Stimulated activated effector memory CD8-positive, alpha-beta T cell treated with anti-CD3 and anti-CD28 coated beads, Interleukin-12 subunit alpha, Interleukin-12 subunit beta, amount 100 ng/mL, for 72 hours (primary cell): ENCODE measurements at regions not wholly inside any gene's neighbourhood (a gene's known extent, or its start where the extent isn't known, plus 50 kb on each side); places are given as distances from the start of the nearest gene placed in this dataset.

Experiments
- ATAC-seq: fragments of 150-1000 bp; cut with Tn5 transposase; 2 replicates; pipeline ENCODE4 v1.10.0; 2021
- DNase-seq, 2 donors: peaks; one replicate each; pipeline ENCODE4 v3.0.0; 2021 to 2022; ENCODE audit warnings: low spot score in 2 of 2
- H3K27ac Mint-ChIP-seq: one replicate; pipeline ENCODE4 v1.8.0; 2022; ENCODE audit warnings: mild to moderate bottlenecking, mixed read lengths
- H3K36me3 Mint-ChIP-seq: one replicate; pipeline ENCODE4 v1.8.0; 2022; ENCODE audit warnings: mild to moderate bottlenecking, mixed read lengths
- H3K4me1 Mint-ChIP-seq: one replicate; pipeline ENCODE4 v1.8.0; 2022; ENCODE audit warnings: mixed read lengths
- H3K4me3 Mint-ChIP-seq: one replicate; pipeline ENCODE4 v1.8.0; 2022; ENCODE audit warnings: mild to moderate bottlenecking, mixed read lengths
- H3K9me3 Mint-ChIP-seq: one replicate; pipeline ENCODE4 v1.8.0; 2022; ENCODE audit warnings: mixed read lengths

DNA sequence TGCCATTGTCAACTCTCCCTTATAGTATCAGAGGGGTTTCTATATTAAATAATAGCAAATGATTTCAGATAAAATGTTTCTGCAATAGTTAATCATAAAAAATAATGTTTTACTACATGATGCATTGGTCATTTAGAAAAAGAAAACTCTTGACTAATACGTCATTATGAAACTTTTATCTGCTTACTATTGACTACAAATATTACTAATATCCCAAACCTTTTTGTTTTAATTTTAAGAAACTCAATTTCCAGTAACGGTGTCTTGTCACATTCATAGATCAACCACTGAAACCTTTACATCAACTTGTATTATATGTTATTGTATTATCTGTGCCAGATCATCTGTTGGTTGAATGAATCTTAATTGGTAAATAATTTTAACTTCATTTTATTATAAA, 482.9 kb upstream of the SLC35B3 start:
- Mint-ChIP-seq H3K27ac (no peak overlapping the region), H3K36me3 (no peaks in the 10 kb centered on the region), H3K4me3 (no peak overlapping the region), H3K4me1 (no peaks in the 10 kb centered on the region), H3K9me3 (peaks cover 18% of the 10 kb centered on the region)
- ATAC-seq (no peak), DNase-seq (no peak)

DNA sequence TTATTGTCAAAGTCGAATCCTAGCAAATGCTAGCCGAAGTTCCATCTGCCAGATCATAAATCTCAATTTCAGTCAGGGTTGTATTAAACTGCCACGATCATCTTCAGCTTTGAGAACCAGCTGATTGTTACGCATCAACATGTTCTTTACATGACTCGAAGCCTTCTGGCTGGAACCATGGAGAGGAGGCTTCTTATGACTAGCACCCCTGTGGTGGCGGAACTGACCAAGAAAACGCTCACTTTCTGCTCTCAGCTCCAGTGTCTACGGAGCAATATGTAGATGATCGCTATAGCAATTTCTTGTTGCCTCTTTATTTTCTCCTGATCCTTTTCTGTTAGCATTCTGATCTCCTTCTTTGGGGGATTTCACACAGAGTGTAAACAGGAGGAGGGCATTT, 479.4 kb upstream of the SLC35B3 start:
- H3K4me1 Mint-ChIP-seq = no peaks in the 10 kb centered on the region
- ATAC-seq (no peak), DNase-seq (no peak)
- H3K27ac Mint-ChIP-seq = no peak overlapping the region
- no peaks in the 10 kb centered on the region for H3K36me3 Mint-ChIP-seq
- no peak overlapping the region for H3K4me3 Mint-ChIP-seq
- H3K9me3 Mint-ChIP-seq = peaks cover 24% of the 10 kb centered on the region

DNA sequence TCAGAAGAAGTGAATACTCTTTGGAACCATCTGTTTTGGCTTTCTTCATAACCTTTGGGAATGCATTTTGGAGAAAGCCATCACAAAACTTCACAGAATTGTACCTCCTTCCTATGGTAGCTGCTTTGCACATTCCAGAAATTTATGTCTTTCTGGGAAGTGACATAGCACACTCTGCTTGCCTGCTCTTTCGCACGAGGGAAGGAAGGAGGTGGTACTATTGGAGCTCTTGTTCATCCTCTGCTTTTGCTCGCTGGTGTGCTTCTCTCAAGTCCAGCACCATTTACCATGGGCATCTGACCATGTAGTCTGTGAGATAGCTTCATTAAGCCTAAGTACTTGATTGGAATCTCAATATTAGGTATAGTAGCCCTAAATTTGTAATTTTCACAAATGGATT, 473.3 kb upstream of the SLC35B3 start:
- peaks cover 8% of the 10 kb centered on the region for H3K9me3 Mint-ChIP-seq
- no peak for ATAC-seq
- DNase-seq = no peak
- H3K4me3 Mint-ChIP-seq = no peak overlapping the region
- H3K4me1 Mint-ChIP-seq = no peaks in the 10 kb centered on the region
- H3K36me3 Mint-ChIP-seq = no peaks in the 10 kb centered on the region
- no peak overlapping the region for H3K27ac Mint-ChIP-seq

DNA sequence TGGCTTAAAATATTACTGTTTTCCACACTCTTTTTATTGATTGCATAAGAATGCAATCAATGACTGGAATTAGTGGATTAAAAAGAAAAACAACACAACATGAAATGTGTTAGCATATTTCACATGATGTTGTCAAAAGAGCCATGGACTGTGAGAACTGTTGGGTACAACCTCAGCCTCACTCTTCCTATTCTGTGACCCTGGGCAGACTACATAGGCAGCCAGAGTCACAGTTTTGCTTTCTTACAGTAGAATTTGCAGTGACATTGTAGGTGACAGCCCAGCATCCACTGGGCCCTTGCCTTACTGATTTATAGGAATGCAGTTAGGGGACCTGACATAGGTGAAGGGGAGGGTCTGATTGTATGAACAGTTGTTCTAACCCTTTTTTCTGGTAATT, 471.4 kb upstream of the SLC35B3 start:
- DNase-seq (no peak), ATAC-seq (no peak)
- Mint-ChIP-seq H3K4me3 (no peak overlapping the region), H3K4me1 (no peaks in the 10 kb centered on the region), H3K36me3 (no peaks in the 10 kb centered on the region), H3K9me3 (peaks cover 8% of the 10 kb centered on the region), H3K27ac (no peak overlapping the region)

DNA sequence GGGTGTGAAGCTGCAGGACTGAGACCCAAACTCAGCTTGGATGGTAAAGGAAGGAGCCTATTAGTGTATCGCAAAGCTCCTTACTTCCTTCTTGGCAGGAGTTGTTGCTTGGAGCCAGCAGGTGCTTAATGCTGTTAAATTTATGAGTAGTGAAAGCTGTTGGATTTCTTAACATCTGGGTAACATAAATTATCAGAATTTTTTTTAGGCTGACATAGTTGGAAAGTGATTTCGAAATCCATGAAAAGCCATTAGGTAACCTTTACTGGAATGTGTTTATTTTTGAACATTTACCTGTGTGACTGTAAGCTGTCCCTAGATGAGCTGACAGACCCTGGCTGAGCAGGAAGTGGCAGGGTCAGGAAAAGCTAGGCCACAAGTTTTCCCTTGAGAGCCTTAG, 470.4 kb upstream of the SLC35B3 start:
- H3K4me3 Mint-ChIP-seq = no peak overlapping the region
- DNase-seq (no peak), ATAC-seq (no peak)
- H3K4me1 Mint-ChIP-seq = no peaks in the 10 kb centered on the region
- H3K9me3 Mint-ChIP-seq = peaks cover 8% of the 10 kb centered on the region
- H3K36me3 Mint-ChIP-seq = no peaks in the 10 kb centered on the region
- H3K27ac Mint-ChIP-seq = no peak overlapping the region

DNA sequence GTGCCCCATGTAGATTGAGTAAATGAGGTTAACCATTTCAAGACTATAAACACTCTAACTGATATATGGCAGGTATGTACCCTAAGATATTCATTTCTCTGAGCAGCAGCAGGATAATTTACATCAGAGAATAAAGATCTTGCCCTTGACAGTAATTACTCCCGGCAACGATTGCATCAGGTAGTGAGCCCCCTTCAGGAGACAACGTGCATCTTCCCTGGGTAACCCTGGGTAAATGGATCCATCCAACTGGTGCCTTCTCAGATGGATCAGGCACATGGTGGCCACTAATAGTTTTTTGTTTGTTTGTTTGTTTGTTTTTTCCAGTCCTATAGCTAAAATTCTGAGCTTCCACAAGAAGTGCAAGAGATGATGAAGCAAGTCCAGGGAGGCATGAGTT, 469.4 kb upstream of the SLC35B3 start:
- no peak overlapping the region for H3K4me3 Mint-ChIP-seq
- peaks cover 8% of the 10 kb centered on the region for H3K9me3 Mint-ChIP-seq
- no peak overlapping the region for H3K27ac Mint-ChIP-seq
- no peaks in the 10 kb centered on the region for H3K4me1 Mint-ChIP-seq
- ATAC-seq = no peak
- DNase-seq = no peak
- no peaks in the 10 kb centered on the region for H3K36me3 Mint-ChIP-seq

DNA sequence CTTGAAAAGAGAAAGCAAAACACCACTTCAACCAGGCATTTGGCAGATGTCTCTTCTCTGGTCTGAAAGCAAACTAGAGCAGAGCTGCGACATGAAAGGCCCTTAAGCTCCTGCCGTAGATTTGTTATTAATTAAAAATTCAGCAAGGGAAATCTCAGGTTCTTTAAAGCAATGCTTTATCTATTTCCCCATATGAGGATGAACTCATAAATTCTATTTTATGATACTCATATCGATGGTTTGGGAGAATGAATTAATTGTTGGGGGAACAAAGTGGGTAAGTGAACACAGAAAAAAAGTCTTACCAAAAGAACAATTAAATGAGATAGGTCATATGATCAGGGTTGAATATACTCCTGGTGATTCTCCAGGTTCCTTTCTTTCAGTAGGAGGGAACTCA, 464.7 kb upstream of the SLC35B3 start:
- DNase-seq (no peak), ATAC-seq (no peak)
- Mint-ChIP-seq H3K27ac (no peak overlapping the region), H3K36me3 (no peaks in the 10 kb centered on the region), H3K4me3 (no peak overlapping the region), H3K9me3 (peaks cover 14% of the 10 kb centered on the region), H3K4me1 (no peaks in the 10 kb centered on the region)

DNA sequence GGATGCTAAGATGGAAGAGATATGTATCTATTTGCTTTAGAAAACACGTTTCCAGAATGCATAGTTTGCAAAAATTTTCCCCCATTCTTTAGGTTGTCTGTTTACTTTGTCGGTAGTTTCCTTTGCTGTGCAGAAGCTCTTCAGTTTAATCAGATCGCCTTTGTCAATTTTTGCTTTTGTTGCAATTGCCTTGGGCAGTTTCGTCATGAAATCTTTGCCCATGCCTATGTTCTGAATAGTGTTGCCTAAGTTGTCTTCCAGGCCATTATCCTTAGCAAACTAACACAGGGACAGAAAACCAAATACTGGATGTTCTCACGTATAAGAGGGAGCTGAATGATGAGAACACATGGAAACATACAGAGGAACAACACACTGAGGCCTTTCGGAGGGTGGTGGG, 454.2 kb upstream of the SLC35B3 start:
- DNase-seq = no peak
- Mint-ChIP-seq H3K27ac (no peak overlapping the region), H3K4me1 (no peaks in the 10 kb centered on the region), H3K9me3 (peaks cover 2% of the 10 kb centered on the region), H3K36me3 (no peaks in the 10 kb centered on the region), H3K4me3 (no peak overlapping the region)
- ATAC-seq = no peak

DNA sequence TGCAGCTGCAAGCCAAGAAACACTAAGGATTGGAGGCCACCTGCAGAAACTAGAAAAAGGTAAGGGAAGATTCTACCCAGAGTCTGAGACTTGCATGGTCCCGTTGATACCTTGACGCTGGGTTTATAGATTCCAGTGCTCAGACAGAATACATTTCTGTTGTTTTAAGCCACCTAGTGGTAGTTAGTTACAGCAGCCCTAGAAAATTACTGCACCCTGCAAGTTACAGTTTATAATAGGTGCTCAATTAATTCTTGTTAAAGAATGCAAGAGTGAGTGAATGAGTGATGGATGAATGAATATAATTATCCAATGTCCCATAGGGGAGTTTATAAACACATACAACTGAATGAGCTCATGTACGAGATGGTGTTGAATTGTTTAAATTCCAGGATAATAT, 453.1 kb upstream of the SLC35B3 start:
- peaks cover 6% of the 10 kb centered on the region for H3K9me3 Mint-ChIP-seq
- no peak overlapping the region for H3K27ac Mint-ChIP-seq
- DNase-seq (no peak), ATAC-seq (no peak)
- no peak overlapping the region for H3K4me3 Mint-ChIP-seq
- no peaks in the 10 kb centered on the region for H3K36me3 Mint-ChIP-seq
- H3K4me1 Mint-ChIP-seq = no peaks in the 10 kb centered on the region

DNA sequence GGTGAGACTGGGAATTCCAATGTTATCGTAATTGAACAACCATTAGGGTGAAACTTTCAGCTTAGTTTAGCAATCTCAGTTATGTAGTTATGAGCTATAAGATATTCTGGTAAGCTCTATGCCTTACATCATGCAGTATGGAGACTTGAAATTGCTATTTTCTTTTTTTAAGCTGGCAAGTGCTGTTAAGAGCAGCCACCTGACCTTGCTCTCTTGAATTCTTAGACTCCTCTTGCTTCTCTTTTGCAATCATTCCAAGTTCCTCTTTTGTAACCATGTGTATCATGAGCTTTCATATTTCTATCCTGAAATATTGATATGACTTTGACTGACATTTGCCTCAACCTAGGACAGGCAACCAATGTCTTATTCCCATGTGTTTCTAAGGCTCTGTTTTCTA, 446.3 kb upstream of the SLC35B3 start:
- no peaks in the 10 kb centered on the region for H3K36me3 Mint-ChIP-seq
- H3K27ac Mint-ChIP-seq = no peak overlapping the region
- H3K4me3 Mint-ChIP-seq = no peak overlapping the region
- DNase-seq = no peak
- ATAC-seq = no peak
- H3K4me1 Mint-ChIP-seq = no peaks in the 10 kb centered on the region
- H3K9me3 Mint-ChIP-seq = peaks cover 16% of the 10 kb centered on the region

DNA sequence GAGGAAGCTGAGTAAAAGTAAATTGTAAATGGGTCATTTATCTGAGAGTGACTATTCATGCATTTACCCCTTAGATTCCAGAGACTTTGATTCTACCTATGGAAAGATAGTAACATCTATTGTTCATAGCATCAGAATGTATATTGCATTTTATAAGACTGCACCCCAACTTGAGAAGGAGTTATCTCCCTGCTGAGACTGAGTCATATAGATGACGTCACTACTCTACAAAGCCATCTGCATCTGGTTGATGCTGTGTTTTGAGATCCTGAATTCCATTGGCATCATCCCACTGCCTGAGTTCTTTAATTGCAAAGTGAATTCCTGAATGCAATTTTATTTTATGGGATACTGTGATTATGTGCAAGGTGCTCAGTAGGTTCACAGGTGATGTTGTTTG, 444.0 kb upstream of the SLC35B3 start:
- H3K36me3 Mint-ChIP-seq = no peaks in the 10 kb centered on the region
- no peak for ATAC-seq
- H3K4me1 Mint-ChIP-seq = no peaks in the 10 kb centered on the region
- DNase-seq = no peak
- no peak overlapping the region for H3K27ac Mint-ChIP-seq
- H3K9me3 Mint-ChIP-seq = peaks cover 18% of the 10 kb centered on the region
- no peak overlapping the region for H3K4me3 Mint-ChIP-seq

DNA sequence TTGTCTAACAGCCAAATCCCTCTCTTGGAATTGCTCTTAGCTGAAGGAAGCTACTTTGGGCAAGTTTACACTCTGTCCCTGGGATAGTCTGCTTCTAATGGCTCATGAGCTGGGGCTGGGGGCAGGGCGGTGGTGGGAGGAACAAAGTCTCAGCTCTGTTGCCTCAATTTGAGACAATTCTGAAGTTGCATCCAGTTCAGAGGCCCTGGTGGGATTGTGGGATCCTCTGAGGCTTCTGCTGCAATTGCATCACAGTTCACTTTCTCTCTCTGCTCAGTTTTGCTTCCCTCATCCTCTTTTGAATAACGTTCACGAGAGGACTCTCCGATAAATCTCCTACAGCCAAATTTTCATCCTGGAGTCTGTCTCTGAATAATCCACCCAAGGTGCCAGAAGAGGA, 440.6 kb upstream of the SLC35B3 start:
- no peak for DNase-seq
- H3K27ac Mint-ChIP-seq = no peak overlapping the region

DNA sequence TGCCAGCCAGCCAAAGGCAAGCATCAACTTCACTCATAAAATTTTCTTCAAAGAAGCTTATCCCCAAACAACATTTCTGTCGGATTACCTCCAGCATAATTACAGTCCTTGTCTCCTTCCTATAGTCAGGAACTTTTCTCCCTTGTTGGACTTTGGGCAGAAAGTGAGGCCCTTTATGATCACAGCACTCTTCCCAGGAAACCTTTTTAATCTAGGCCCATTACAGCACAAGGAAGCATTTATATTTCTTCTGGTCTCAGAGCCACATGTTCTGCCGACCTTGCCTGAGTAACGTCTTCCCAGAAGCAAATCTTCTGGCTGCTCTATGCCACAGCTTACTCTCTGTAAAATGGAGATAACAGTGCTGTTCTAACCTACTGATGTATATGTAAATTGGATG, 437.2 kb upstream of the SLC35B3 start:
- DNase-seq (no peak), ATAC-seq (no peak)
- Mint-ChIP-seq H3K9me3 (peaks cover 11% of the 10 kb centered on the region), H3K27ac (no peak overlapping the region), H3K36me3 (no peaks in the 10 kb centered on the region), H3K4me3 (no peak overlapping the region), H3K4me1 (no peaks in the 10 kb centered on the region)

More for the DNA sequence above, 440.6 kb upstream of the SLC35B3 start:
- Mint-ChIP-seq H3K9me3 (peaks cover 17% of the 10 kb centered on the region), H3K4me3 (no peak overlapping the region), H3K4me1 (no peaks in the 10 kb centered on the region), H3K36me3 (no peaks in the 10 kb centered on the region)
- ATAC-seq = no peak

DNA sequence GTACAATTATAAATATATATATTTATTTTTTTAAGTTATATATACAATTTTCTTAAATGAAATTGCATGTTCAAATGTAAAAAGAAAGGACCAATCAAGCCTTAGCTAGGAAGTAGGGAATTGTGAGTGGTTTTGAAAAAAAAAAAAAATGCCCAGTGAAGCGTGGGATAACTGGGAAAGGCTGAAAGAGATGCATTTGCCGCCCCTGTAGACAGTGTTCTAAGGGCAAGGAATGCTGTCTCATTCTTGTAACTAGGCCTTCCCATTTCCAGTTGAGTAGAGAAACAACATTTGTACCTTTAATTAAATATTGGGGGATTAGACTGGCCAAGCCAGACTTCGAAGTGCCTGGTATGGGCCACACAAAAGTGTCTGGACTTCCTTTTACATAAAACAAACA, 430.1 kb upstream of the SLC35B3 start:
- no peak overlapping the region for H3K4me3 Mint-ChIP-seq
- no peak overlapping the region for H3K27ac Mint-ChIP-seq
- no peaks in the 10 kb centered on the region for H3K36me3 Mint-ChIP-seq
- H3K4me1 Mint-ChIP-seq = no peaks in the 10 kb centered on the region
- H3K9me3 Mint-ChIP-seq = no peaks in the 10 kb centered on the region
- DNase-seq (no peak), ATAC-seq (no peak)

DNA sequence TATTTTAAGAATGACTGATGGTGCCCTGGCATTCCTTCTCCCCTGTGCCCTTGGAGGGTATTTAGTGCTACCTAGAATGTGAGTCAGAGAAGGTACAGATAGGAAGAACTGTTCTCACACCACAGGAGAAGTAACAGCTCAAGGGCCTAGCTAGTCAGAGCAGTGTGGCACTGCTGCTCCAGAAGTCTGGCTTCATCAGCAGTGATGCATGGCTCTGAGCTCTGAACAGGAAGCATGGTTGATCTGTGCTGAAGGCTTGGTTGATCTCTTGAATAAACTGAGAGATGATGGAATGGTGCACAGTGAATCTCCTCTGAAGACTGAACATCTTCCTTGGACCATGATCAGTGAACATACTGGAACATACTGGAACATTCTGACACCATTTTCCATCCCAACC, 425.3 kb upstream of the SLC35B3 start:
- no peak for ATAC-seq
- H3K4me3 Mint-ChIP-seq = no peak overlapping the region
- no peak overlapping the region for H3K27ac Mint-ChIP-seq
- DNase-seq = no peak
- H3K36me3 Mint-ChIP-seq = no peaks in the 10 kb centered on the region
- no peaks in the 10 kb centered on the region for H3K9me3 Mint-ChIP-seq
- H3K4me1 Mint-ChIP-seq = no peaks in the 10 kb centered on the region

DNA sequence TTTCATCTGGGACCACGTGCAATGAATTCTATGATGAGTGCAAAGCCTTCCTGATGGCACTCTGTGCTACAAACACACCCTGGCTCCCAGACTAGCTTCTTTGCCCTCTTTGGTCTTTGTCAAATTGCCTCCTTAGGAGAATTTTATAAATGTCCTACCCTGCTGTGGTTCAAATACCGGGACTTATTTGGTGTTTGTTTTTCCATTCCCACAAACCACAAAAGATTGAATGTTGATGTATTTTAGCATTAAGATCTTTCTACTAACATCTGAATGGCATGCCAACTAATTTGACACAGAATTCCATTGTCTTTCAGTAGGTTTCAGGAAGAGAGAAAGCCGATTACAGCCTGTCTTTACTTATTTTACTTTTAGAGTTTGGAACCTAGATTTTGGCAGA, 424.2 kb upstream of the SLC35B3 start:
- no peaks in the 10 kb centered on the region for H3K4me1 Mint-ChIP-seq
- DNase-seq = no peak
- H3K4me3 Mint-ChIP-seq = no peak overlapping the region
- no peak for ATAC-seq
- no peak overlapping the region for H3K27ac Mint-ChIP-seq
- H3K36me3 Mint-ChIP-seq = no peaks in the 10 kb centered on the region
- no peaks in the 10 kb centered on the region for H3K9me3 Mint-ChIP-seq

DNA sequence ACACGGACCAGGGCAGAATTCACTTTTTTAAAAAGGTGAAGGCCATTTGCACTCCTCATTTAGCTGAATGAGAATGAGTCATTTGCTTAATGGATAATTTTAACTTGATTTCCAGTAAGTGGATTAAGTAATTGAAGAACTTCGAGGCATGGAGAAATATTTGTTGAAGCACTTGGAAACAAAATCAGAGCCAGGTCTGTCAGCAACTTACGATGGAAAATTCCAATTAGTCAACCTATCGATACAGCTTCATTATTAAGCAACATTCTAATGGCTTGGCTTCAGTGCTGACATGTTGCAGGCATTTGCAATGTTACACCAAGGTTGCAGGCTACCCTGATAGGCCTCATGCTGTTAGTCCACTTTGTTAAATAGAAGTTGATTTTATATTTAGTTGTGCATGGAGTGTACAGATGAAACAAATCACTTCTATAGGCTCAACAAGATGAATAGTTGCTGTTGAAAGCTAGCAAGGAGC, 423.5 kb upstream of the SLC35B3 start:
- no peak overlapping the region for H3K27ac Mint-ChIP-seq
- ATAC-seq (no peak), DNase-seq (no peak)
- H3K4me1 Mint-ChIP-seq = no peaks in the 10 kb centered on the region
- no peaks in the 10 kb centered on the region for H3K36me3 Mint-ChIP-seq
- peaks cover 2% of the 10 kb centered on the region for H3K9me3 Mint-ChIP-seq
- no peak overlapping the region for H3K4me3 Mint-ChIP-seq
